Central memory CD4-positive, alpha-beta T cell (primary cell): ENCODE measurements at regions not wholly inside any gene's neighbourhood (a gene's known extent, or its start where the extent isn't known, plus 50 kb on each side); places are given as distances from the start of the nearest gene placed in this dataset.
"Not testable (repeated sequence)": the region's sequence is repeated elsewhere in the genome, so short reads cannot be mapped to it uniquely, and the experiment has no call there.

ENCODE experiments used
- DNase-seq: peaks from one replicate; pipeline ENCODE4 v3.0.0; 2022

DNA sequence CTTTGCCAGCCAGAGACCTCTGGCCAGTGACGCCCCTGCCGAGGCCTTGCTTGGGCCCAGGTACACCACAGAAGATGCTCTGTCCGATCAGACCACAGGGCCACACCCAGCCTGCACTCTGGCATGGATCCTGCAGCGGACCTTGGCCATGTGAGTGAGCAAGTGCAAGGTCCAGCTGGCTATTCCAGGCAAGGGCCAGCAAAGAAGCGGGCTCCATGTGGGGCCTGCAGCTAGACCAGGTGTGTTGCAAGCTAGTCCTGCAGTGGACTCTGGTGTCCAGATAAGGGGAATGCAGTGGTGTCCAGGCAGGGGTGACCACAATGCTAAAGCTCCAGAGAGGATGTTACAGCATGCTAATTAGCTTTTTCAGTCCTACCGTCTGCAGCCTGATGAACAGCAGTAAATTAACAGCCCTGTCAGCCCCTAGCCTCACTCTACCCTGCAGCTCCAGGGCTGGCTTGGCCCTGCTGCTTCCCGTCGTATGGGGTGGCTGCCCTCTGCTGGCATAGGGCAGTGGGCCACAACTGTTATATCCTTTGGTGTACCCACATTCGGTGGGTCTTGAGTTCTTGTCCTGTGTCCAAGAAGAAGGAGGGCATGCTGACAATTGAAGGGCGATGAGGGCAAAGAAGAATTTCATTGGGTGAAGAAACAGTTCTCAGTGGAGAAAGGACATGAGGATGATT is 284.5 kb upstream of the POU5F2 start:
- DNase-seq = no peak

DNA sequence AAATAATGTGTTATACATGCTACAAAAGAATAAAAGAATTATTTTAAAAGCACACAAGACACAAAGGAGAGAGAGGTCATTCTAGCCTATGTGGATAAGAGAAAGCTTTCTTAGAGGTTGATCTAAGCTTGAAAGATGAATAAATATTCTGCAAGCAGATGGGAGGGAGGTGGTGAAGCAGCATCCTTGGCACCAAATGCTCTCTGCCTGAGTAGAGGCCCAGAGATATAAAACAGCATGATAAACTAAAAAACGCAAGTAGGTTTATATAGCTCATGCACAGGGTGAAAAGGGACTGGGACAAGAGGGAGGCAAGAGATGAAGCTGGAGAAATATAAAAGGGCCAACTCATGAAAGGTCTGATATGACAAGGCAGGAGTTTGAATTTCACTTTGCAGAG is 283.2 kb upstream of the POU5F2 start:
- DNase-seq = no peak

DNA sequence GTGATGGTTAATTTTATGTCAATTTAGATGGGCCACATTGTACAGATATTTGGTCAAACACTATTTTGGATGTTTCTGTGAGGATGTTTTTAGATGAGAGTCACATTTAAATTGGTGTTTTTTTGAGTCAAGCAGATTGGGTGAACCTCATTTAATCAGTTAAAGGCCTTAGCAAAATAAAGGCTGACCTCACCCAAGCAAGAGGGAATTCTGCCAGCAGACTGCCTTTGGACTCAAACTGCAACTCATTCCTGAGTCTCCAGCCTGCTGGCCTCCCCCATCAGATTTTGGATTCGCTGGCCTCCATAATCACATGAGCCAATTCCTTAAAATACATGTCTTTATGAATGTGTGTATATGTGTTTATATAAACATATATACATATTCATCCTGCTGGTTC is 282.7 kb upstream of the POU5F2 start:
- DNase-seq = no peak

DNA sequence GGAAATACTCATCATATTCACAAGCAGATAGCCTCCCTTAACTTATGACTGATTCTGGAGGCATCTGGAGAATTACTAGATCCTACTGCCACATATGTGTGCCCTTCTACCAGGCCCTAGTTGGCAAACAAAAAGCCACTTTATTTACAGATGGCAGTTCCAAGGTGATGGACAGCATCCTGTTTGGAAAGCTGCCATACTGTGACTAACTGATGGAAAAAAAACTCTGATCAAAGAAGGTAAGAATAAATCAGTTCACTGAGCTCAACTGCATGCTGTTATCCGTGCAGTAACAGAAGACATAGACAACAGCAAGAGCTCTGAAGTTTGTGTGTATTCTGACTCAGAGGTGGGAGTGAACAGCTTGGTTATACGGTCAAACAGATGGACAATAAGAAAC is 279.8 kb upstream of the POU5F2 start:
- DNase-seq = no peak

DNA sequence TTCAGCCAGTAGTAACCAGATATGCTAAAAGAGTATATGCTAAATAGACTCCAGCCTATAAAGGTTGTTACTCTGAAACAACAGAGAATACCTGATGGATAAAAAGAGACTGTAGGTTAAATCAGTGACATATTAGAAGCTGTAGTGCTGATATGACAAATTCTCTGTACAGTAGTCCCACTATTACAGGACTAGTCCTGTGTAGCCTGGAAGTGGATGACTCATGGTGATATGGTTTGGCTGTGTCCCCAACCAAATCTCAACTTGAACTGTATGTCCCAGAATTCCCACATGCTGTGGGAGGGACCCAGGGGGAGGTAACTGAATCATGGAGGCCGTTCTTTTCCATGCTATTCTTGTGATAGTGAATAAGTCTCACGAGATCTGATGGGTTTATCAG is 276.2 kb upstream of the POU5F2 start:
- no peak for DNase-seq

GRCh38 chr5:94010814-94011213 is 269.4 kb upstream of the POU5F2 start:
- DNase-seq = no peak

DNA sequence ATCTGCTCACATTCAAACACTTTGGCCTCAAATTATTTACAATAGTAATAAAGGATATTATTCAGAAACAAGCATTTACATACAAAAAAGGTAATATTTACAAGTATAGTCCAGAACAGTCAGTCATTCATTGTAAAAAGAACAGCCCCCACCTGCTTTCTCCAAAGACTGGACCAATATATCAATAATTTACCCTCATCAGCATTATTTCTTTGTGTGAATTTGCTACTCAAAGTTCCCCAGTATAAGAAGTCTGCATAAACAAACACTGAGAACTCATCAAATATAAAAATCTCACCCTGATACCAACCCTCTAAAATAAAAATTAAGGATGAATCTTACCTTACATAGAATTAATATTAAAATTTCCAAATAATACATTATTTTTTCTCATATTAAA is 267.8 kb upstream of the POU5F2 start:
- DNase-seq = no peak

- no peak for DNase-seq
These were observed 257.6 kb upstream of the POU5F2 start for GRCh38 chr5:93998951-93999455.

GRCh38 chr5:93997562-93997961 is 256.2 kb upstream of the POU5F2 start:
- DNase-seq = no peak

DNA sequence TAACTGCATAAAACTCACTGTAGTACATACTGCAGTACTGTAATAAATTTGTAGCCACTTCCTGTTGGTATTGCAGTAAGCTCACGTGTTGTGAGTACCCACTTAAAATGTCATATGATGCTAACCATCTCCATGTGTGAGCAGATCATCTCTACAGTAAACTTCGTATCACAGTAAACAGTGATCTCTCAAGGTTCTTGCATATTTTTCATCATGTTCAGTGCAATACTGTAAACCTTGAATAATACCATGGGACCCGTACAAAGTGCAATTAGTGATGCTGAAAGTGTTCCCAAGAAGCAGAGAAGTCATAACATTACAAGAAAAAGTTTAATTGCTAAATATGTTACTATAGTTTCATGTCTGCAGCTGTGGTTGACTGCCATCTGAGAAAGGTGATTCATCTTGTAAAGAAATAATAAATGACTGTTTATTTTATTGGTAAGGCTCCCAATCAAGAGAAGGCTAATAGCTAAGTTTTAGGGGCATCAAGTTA is 253.8 kb upstream of the POU5F2 start:
- no peak for DNase-seq

DNA sequence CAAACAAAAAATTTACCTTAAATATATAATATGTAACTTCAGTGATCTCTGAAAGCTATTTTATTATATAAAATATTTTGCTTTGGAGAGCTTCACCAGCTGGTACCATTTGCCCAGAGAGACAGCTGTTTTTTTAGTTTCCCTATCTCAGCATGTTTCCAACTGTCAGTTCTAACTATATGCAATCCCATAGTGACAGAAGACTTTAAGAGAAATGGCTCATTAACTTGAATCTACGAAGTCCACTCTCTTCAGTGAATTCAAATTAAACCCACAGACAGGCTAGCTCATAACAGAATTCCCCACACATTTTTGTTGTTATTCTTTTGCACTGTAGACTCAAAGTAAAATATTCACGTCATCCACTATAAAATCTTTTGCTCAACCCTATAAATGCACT is 251.8 kb upstream of the POU5F2 start:
- DNase-seq = no peak

DNA sequence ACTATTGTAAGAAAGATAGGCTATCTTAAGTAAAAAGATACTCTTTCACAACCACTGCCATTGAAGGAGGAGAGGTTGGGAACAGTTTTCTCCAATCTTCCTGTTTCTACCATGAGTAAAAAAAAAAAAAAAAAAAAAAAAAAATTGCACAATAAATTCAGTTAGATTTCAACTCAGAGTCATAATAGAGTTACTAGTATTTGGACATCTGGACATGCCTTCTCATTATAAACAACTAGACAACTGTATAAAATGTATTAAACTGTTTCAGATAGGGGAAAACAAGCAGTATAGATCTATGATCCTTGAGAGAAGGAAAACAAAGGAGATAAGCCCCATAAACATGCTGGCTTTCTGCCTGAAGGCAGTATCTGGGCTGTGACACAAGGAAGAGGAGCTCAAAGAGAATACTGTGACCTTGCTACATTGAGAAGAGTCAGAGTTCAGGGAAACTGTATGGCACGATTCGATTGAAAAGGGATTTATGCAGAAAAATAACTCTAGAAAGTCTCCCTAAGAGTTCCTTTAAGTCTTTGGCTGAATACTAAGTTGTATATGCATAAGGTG is 249.2 kb upstream of the POU5F2 start:
- no peak for DNase-seq

- not testable (repeated sequence) for DNase-seq
These were observed 244.7 kb upstream of the POU5F2 start for GRCh38 chr5:93985940-93986570.

GRCh38 chr5:93978222-93978621 is 236.8 kb upstream of the POU5F2 start:
- no peak for DNase-seq

DNA sequence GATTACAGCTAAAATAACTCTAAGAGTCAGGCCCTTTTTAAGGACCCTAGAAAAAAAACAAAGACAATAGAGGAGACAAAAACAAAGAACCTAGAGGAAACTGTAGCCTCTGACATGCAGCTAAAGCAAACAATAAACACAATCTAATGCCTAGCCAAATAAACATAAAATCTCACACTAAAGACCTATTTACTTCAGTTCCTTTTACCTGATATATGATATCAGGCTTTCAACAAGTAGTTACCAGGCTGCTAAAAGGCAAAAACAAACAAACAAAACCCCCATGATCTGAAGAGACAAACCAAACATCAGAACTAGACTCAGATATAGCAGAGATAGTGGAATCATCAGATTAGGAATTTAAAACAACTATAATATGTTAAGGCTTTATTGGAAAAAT is 226.5 kb upstream of the POU5F2 start:
- DNase-seq = no peak

DNA sequence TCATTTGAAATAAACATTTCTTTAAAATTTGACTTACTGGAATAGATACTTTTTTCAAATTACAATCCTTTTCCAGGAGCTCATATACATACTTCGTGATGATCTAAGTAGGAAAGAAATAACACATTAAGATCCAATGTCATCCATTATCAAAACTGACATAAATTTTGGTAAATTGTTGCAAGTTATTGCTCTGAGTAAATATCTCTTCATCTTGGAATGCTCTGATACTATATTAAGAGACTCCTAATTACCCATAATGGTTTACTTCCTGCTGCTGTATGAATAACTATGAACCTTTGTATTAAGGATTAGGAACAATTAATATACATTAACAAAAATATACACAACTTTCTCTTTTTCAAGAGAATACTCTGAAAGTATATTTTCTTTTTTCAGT is 223.0 kb upstream of the POU5F2 start:
- no peak for DNase-seq

DNA sequence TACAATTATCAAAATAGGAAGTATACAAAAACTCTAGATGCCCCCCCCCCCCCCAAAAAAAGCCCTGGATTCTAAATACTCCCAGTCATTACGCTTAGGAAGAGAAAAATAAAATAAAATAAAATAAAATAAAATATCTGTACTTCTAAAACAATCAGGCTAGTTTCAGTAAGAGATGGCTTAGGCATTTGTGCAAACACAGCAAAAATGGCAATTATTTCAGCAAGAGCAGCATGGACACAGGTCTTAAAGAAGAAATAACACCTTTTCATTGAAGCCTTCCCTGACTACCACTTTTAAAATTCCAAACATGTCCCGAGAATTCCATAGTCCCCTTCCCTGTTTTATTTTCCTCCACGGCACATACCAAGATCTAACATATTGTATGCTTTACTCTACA is 218.6 kb upstream of the POU5F2 start:
- DNase-seq = no peak

- no peak for DNase-seq
These were observed 214.6 kb upstream of the POU5F2 start for GRCh38 chr5:93956006-93956405.

GRCh38 chr5:93954421-93955069 is 213.1 kb upstream of the POU5F2 start:
- DNase-seq = no peak

GRCh38 chr5:93953442-93953841 is 212.0 kb upstream of the POU5F2 start:
- DNase-seq = no peak

DNA sequence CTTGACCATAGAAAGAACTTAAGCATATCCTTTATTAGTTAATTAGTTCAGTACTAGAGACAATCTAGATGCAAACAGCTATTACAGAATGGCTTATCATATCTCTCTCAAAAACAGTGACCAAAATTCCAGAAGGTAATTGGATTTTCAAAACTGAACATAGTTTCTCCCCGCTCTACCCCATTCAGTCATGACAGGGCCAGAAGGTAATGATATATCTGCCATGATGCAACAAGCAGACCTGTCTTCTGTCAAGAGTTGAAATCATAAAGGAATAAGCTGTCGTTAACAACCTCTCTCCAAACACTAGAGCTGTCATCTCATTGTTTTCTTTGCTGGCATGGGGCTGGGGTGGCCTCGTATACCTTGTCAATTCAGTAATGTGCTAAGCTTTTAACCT is 200.5 kb upstream of the POU5F2 start:
- DNase-seq = no peak

DNA sequence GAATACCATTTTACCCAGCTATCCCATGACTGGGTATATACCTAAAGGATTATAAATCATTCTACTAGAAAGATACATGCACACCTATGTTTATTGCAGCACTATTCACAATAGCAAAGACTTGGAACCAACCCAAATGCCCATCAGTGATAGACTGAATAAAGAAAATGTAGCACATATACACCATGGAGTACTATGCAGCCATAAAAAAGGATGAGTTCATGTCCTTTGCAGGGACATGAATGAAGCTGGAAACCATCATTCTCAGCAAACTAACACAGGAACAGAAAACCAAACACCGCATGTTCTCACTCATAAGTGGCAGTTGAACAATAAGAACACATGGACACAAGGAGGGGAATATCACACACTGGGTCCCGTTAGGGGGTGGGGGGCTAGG is 191.9 kb upstream of the POU5F2 start:
- DNase-seq = not testable (repeated sequence)

- no peak for DNase-seq
These were observed 188.7 kb upstream of the POU5F2 start for GRCh38 chr5:93930098-93930497.

GRCh38 chr5:93929131-93929530 is 187.7 kb upstream of the POU5F2 start:
- no peak for DNase-seq
